ENCODE measurements at regions not wholly inside any gene's neighbourhood (a gene's known extent, or its start where the extent isn't known, plus 50 kb on each side); places are given as distances from the start of the nearest gene placed in this dataset.
"Not testable (repeated sequence)": the region's sequence is repeated elsewhere in the genome, so short reads cannot be mapped to it uniquely, and the experiment has no call there.

- H3K9ac ChIP-seq (ENCODE audit: low read depth, low read length); H3K4me1 ChIP-seq (ENCODE audit: insufficient read depth, low read length); H3K36me3 ChIP-seq (ENCODE audit: insufficient read depth, low read length): not testable (repeated sequence)
These were observed 344.8 kb downstream of the BCL2L11 start for GRCh38 chr2:111465521-111465920.

DNA sequence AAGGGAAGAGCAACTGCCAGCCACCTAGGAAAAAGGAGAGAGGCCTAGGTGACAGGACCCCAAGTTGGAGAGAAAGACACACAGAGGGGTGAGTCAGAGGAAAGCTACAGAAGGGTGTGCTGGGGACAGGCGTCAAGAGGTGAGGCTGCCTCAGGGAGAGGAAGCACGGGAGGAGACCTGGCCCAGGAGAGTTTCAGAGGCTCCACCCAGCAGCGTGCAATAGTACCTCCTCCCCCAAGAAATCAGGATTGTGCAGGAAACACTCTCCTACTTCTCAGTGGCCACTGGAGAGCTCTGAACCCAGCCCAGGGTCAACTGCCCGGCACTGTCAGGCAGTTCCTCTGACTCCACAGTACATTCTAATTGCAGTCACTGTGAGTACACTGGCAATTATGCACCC is 346.0 kb downstream of the BCL2L11 start:
- not testable (repeated sequence) for H3K36me3 ChIP-seq (ENCODE audit: insufficient read depth, low read length)

More at GRCh38 chr2:111465521-111465920, 344.8 kb downstream of the BCL2L11 start:
- not testable (repeated sequence) for H3K9me3 ChIP-seq (ENCODE audit: control insufficient read depth, insufficient read depth, low read length)

GRCh38 chr2:111470924-111471323 is 350.2 kb downstream of the BCL2L11 start:
- not testable (repeated sequence) for H3K9ac ChIP-seq (ENCODE audit: low read depth, low read length); H3K9me3 ChIP-seq (ENCODE audit: control insufficient read depth, insufficient read depth, low read length); H3K36me3 ChIP-seq (ENCODE audit: insufficient read depth, low read length); H3K4me1 ChIP-seq (ENCODE audit: insufficient read depth, low read length)

More for the DNA sequence above, 346.0 kb downstream of the BCL2L11 start:
- not testable (repeated sequence) for H3K4me1 ChIP-seq (ENCODE audit: insufficient read depth, low read length); H3K9ac ChIP-seq (ENCODE audit: low read depth, low read length); H3K9me3 ChIP-seq (ENCODE audit: control insufficient read depth, insufficient read depth, low read length)

GRCh38 chr2:111471791-111472530 is 351.2 kb downstream of the BCL2L11 start:
- H3K9me3 ChIP-seq (ENCODE audit: control insufficient read depth, insufficient read depth, low read length); H3K4me1 ChIP-seq (ENCODE audit: insufficient read depth, low read length); H3K9ac ChIP-seq (ENCODE audit: low read depth, low read length); H3K36me3 ChIP-seq (ENCODE audit: insufficient read depth, low read length): not testable (repeated sequence)

- H3K9ac ChIP-seq (ENCODE audit: low read depth, low read length); H3K9me3 ChIP-seq (ENCODE audit: control insufficient read depth, insufficient read depth, low read length); H3K4me1 ChIP-seq (ENCODE audit: insufficient read depth, low read length); H3K36me3 ChIP-seq (ENCODE audit: insufficient read depth, low read length): not testable (repeated sequence)
These were observed 352.2 kb downstream of the BCL2L11 start for GRCh38 chr2:111472844-111473403.

DNA sequence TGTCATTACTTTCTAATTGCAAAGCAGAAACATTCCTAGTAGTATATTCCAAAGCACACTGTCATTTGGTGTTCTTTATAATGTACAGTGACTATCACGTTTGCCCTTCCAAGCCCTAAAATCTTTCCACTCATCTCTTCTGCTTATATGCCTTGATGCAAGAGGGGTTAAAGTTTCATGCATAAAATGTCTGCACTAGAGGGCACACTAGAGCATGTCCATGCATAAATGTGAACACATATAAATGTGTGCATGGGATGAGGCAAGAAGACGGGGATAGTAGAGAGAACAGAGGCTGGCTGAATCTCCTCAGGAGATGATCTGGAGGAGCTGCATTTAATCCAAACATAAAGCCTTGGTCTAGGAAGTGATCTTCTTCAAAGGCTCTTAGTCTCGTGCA is 352.8 kb downstream of the BCL2L11 start:
- H3K36me3 ChIP-seq (ENCODE audit: insufficient read depth, low read length); H3K4me1 ChIP-seq (ENCODE audit: insufficient read depth, low read length); H3K9ac ChIP-seq (ENCODE audit: low read depth, low read length); H3K9me3 ChIP-seq (ENCODE audit: control insufficient read depth, insufficient read depth, low read length): not testable (repeated sequence)

- H3K36me3 ChIP-seq (ENCODE audit: insufficient read depth, low read length); H3K4me1 ChIP-seq (ENCODE audit: insufficient read depth, low read length); H3K9ac ChIP-seq (ENCODE audit: low read depth, low read length); H3K9me3 ChIP-seq (ENCODE audit: control insufficient read depth, insufficient read depth, low read length): not testable (repeated sequence)
These were observed 353.5 kb downstream of the BCL2L11 start for GRCh38 chr2:111474198-111474705.

- H3K9me3 ChIP-seq (ENCODE audit: control insufficient read depth, insufficient read depth, low read length); H3K4me1 ChIP-seq (ENCODE audit: insufficient read depth, low read length); H3K9ac ChIP-seq (ENCODE audit: low read depth, low read length); H3K36me3 ChIP-seq (ENCODE audit: insufficient read depth, low read length): not testable (repeated sequence)
These were observed 357.6 kb downstream of the BCL2L11 start for GRCh38 chr2:111478335-111478734.

DNA sequence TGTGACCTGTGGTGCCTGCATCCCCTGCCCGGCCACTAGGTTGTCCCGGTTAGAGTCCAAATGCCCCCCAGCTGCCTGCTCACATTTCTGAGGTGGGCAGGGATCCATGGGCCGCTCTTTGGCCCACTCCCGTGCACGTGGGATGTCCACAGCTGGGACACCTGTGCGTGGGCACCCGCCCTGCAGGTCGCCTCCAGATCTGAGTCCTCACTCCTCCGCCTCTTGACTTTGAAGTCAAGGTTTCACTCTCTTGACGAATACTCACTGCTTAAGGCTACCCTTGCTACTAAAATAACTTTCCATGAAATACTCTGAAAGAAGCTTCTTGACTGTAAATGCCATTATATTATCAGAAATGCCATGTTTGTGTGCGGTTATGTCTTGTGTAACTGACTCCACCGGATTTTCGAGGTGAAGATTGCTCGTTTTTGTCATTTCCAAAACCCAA is 358.2 kb downstream of the BCL2L11 start:
- not testable (repeated sequence) for H3K36me3 ChIP-seq (ENCODE audit: insufficient read depth, low read length); H3K9me3 ChIP-seq (ENCODE audit: control insufficient read depth, insufficient read depth, low read length); H3K4me1 ChIP-seq (ENCODE audit: insufficient read depth, low read length); H3K9ac ChIP-seq (ENCODE audit: low read depth, low read length)

DNA sequence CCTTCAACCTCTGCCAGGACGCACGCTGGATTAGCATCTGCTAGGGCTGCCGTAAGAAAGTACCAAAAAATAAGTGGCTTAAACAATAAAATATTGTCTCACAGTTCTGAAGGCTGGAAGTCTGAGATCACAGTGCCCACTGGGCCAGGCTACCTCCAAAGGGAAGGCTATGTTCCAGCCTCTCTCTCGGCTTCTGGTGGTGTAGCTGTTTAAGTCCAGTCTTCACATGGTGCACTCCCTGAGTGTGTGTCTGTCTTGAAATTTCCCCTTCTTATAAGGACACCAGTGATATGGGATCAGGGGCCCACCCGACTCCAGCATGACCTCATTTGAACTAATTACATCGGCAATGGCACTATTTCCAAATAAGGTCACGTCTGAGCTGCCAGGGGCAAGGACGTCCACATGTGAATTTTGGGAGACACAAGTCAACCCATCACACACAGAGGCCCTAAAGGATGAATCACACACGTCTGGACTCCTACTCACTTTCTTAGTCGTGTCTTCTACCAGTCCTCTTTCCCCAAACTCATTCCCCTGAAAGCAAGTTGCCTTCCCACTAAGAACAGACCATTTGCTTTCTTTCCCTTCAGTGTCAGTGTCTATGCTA is 359.4 kb downstream of the BCL2L11 start:
- H3K9me3 ChIP-seq (ENCODE audit: control insufficient read depth, insufficient read depth, low read length); H3K4me1 ChIP-seq (ENCODE audit: insufficient read depth, low read length); H3K9ac ChIP-seq (ENCODE audit: low read depth, low read length); H3K36me3 ChIP-seq (ENCODE audit: insufficient read depth, low read length): not testable (repeated sequence)

- H3K36me3 ChIP-seq (ENCODE audit: insufficient read depth, low read length); H3K9ac ChIP-seq (ENCODE audit: low read depth, low read length); H3K4me1 ChIP-seq (ENCODE audit: insufficient read depth, low read length); H3K9me3 ChIP-seq (ENCODE audit: control insufficient read depth, insufficient read depth, low read length): not testable (repeated sequence)
These were observed 359.9 kb downstream of the BCL2L11 start for GRCh38 chr2:111480633-111481032.

- not testable (repeated sequence) for H3K9me3 ChIP-seq (ENCODE audit: control insufficient read depth, insufficient read depth, low read length); H3K36me3 ChIP-seq (ENCODE audit: insufficient read depth, low read length); H3K9ac ChIP-seq (ENCODE audit: low read depth, low read length); H3K4me1 ChIP-seq (ENCODE audit: insufficient read depth, low read length)
These were observed 360.5 kb downstream of the BCL2L11 start for GRCh38 chr2:111481219-111481618.

DNA sequence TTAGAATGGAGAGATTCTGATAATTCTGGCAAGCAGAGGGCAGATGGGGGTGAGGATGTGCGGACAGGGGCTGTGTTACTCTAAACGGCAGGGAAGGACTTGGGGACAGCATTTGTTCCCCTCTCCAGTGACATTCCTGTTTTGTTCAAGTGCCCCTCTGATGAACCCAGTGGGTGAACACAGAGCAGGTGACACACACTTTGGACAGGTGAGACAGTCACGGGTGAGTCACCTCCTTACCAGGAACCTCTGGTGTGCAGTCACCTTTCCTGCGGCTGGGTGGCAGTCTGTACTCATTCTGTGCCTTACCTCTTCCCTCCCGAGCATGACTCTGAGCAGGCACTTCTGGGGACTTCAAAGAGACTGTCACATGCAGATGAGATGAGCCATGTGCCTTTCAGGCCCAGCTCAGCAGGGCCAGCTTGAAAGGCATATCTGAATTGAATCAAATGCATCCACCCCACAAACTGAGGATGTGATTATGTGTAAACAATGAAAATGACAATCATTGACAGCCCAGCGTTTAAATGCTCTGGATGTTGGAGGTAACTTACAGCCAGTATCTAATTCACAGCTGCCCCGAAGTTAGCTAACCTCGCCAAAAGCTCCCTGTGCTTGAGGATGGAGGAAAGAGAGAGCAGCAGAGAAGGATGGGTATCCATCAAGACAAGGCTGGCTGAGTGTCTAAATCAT is 362.4 kb downstream of the BCL2L11 start:
- not testable (repeated sequence) for H3K9me3 ChIP-seq (ENCODE audit: control insufficient read depth, insufficient read depth, low read length); H3K4me1 ChIP-seq (ENCODE audit: insufficient read depth, low read length); H3K36me3 ChIP-seq (ENCODE audit: insufficient read depth, low read length); H3K9ac ChIP-seq (ENCODE audit: low read depth, low read length)

GRCh38 chr2:111484097-111484496 is 363.4 kb downstream of the BCL2L11 start:
- not testable (repeated sequence) for H3K36me3 ChIP-seq (ENCODE audit: insufficient read depth, low read length); H3K9ac ChIP-seq (ENCODE audit: low read depth, low read length); H3K9me3 ChIP-seq (ENCODE audit: control insufficient read depth, insufficient read depth, low read length); H3K4me1 ChIP-seq (ENCODE audit: insufficient read depth, low read length)

- not testable (repeated sequence) for H3K36me3 ChIP-seq (ENCODE audit: insufficient read depth, low read length); H3K4me1 ChIP-seq (ENCODE audit: insufficient read depth, low read length); H3K9ac ChIP-seq (ENCODE audit: low read depth, low read length); H3K9me3 ChIP-seq (ENCODE audit: control insufficient read depth, insufficient read depth, low read length)
These were observed 365.2 kb downstream of the BCL2L11 start for GRCh38 chr2:111485895-111486294.

Data from ES-I3 (cell line).